A549 (cell line): ENCODE measurements at regions not wholly inside any gene's neighbourhood (a gene's known extent, or its start where the extent isn't known, plus 50 kb on each side); places are given as distances from the start of the nearest gene placed in this dataset.

Experiments
- ATAC-seq, 2 experiments: fragments of 200-7000 bp in 1 of 2; fragments of >200 bp in 1 of 2; cut with Nextera tagmentation in 1 of 2; cut with Tn5 transposase in 1 of 2; 3 replicates each; pipeline versions ENCODE4 v1.8.0 to v1.9.1; 2018 to 2020; ENCODE audit warnings: mild to moderate bottlenecking in 1 of 2, moderate library complexity in 1 of 2
- CTCF ChIA-PET: fragments of 300-600 bp; sonication (Branson Sonifier 250); formaldehyde crosslinking; extraction: SDS; loops from one replicate; lab custom pipeline; 2021; ENCODE audit warnings: antibody characterized with exemption, inconsistent platforms; lab: Yijun Ruan, JAX
- POLR2A ChIA-PET: fragments of 350-600 bp; formaldehyde crosslinking; extraction: SDS; loops from one replicate; lab custom pipeline; 2021; ENCODE audit warnings: antibody characterized with exemption, inconsistent platforms; lab: Yijun Ruan, JAX
- DNase-seq, 2 experiments: peaks; one replicate each; pipeline versions ENCODE4 v3.0.0 to v3.0.0-alpha.2; 2011 to 2016; ENCODE audit warnings: low read depth in 1 of 2, low spot score in 1 of 2
- FAIRE-seq: peaks from 2 replicates; lab custom pipeline; 2011; peaks lifted over from hg19 to GRCh38; lab: Jason Lieb, UNC
- H3K27ac ChIP-seq, 2 experiments: fragments of >200 bp; sonication (Bioruptor Twin); formaldehyde crosslinking; 3 replicates each; pipeline ENCODE4 v1.5.1; 2016 to 2017
- H3K4me1 ChIP-seq: fragments of >200 bp; sonication (Bioruptor Twin); formaldehyde crosslinking; 3 replicates; pipeline ENCODE4 v1.6.1; 2016
- H3K4me2 ChIP-seq: fragments of >200 bp; sonication (Bioruptor Twin); formaldehyde crosslinking; 3 replicates; pipeline ENCODE4 v1.6.1; 2016
- H3K4me3 ChIP-seq: fragments of >200 bp; sonication (Bioruptor Twin); formaldehyde crosslinking; 3 replicates; pipeline ENCODE4 v1.5.1; 2016
- H3K9me3 ChIP-seq: fragments of >200 bp; sonication (Bioruptor Twin); formaldehyde crosslinking; 3 replicates; pipeline ENCODE4 v1.6.1; 2016
- BHLHE40 ChIP-seq: IDR thresholded peaks from 2 replicates; pipeline ENCODE4 v1.6.1; 2012; ENCODE audit warnings: low read depth, low read length, inconsistent platforms
- CEBPB ChIP-seq, 2 experiments: fragments of >200 bp in 1 of 2; sonication (Bioruptor Twin) in 1 of 2; formaldehyde crosslinking in 1 of 2; IDR thresholded peaks; 2 replicates each; pipeline ENCODE4 v1.6.1; 2012 to 2016
- CTCF ChIP-seq: fragments of >200 bp; sonication (Bioruptor Twin); formaldehyde crosslinking; IDR thresholded peaks from 3 replicates; pipeline ENCODE4 v1.5.1; 2016
- EHF ChIP-seq: fragments of 250-450 bp; sonication (Bioruptor Pico); IDR thresholded peaks from 2 replicates; pipeline ENCODE4 v1.5.0; 2020; ENCODE audit warnings: mild to moderate bottlenecking
- ESRRA ChIP-seq: fragments of 150-350 bp; IDR thresholded peaks from 2 replicates; pipeline ENCODE4 v1.6.1; 2014; ENCODE audit warnings: mild to moderate bottlenecking, low read length, borderline replicate concordance
- FOSB ChIP-seq: fragments of 250-450 bp; sonication (Bioruptor Pico); IDR thresholded peaks from 2 replicates; pipeline ENCODE4 v1.5.0; 2020; ENCODE audit warnings: mild to moderate bottlenecking, moderate library complexity
- FOXS1 ChIP-seq: fragments of 250-450 bp; sonication (Bioruptor Pico); IDR thresholded peaks from 2 replicates; pipeline ENCODE4 v1.5.0; 2020; ENCODE audit warnings: mild to moderate bottlenecking, moderate library complexity
- HDAC2 ChIP-seq: fragments of 200-600 bp; sonication (generic); IDR thresholded peaks from 2 replicates; pipeline ENCODE4 v1.6.1; 2016
- HES2 ChIP-seq: fragments of >200 bp; sonication (Bioruptor Twin); formaldehyde crosslinking; IDR thresholded peaks from 2 replicates; pipeline ENCODE4 v1.6.1; 2016
- HOXB13 ChIP-seq: fragments of 250-450 bp; sonication (Bioruptor Pico); IDR thresholded peaks from 2 replicates; pipeline ENCODE4 v1.5.0; 2020; ENCODE audit warnings: low read depth, mild to moderate bottlenecking, moderate library complexity
- JUNB ChIP-seq: fragments of >200 bp; sonication (Bioruptor Twin); formaldehyde crosslinking; IDR thresholded peaks from 2 replicates; pipeline ENCODE4 v1.6.1; 2016
- MAFK ChIP-seq: fragments of 450-650 bp; IDR thresholded peaks from 2 replicates; pipeline ENCODE4 v1.6.1; 2014; ENCODE audit not compliant: partially characterized antibody
- MAX ChIP-seq: IDR thresholded peaks from 2 replicates; pipeline ENCODE4 v1.6.1; 2012
- MAZ ChIP-seq: fragments of 150-350 bp; IDR thresholded peaks from 2 replicates; pipeline ENCODE4 v1.6.1; 2014; ENCODE audit warnings: antibody characterized with exemption, low read depth, low read length, borderline replicate concordance
- NFE2L2 ChIP-seq: fragments of 150-350 bp; conservative IDR thresholded peaks from 2 replicates; pipeline ENCODE4 v1.6.1; 2014; ENCODE audit warnings: low read length
- NPAS2 ChIP-seq: fragments of 250-450 bp; sonication (Bioruptor Pico); IDR thresholded peaks from 2 replicates; pipeline ENCODE4 v1.8.0; 2022; ENCODE audit warnings: mild to moderate bottlenecking, moderate library complexity, borderline replicate concordance
- NR3C1 ChIP-seq: fragments of >200 bp; sonication (Bioruptor Twin); formaldehyde crosslinking; IDR thresholded peaks from 3 replicates; pipeline ENCODE4 v1.6.1; 2017
- POLR2A ChIP-seq: IDR thresholded peaks from 2 replicates; pipeline ENCODE4 v1.6.1; 2012; ENCODE audit warnings: mild to moderate bottlenecking, low read length
- RAD21 ChIP-seq, 2 experiments: fragments of >200 bp in 1 of 2; sonication (Bioruptor Twin) in 1 of 2; formaldehyde crosslinking in 1 of 2; IDR thresholded peaks in 1 of 2; conservative IDR thresholded peaks in 1 of 2; 2 replicates in 1 of 2; 3 replicates in 1 of 2; pipeline ENCODE4 v1.6.1; 2012 to 2018; ENCODE audit warnings: inconsistent platforms in 1 of 2
- RCOR1 ChIP-seq: fragments of 150-350 bp; IDR thresholded peaks from 2 replicates; pipeline ENCODE4 v1.6.1; 2014; ENCODE audit warnings: antibody characterized with exemption, low read length, low read depth
- SMC3 ChIP-seq: fragments of >200 bp; sonication (Bioruptor Twin); formaldehyde crosslinking; IDR thresholded peaks from 3 replicates; pipeline ENCODE4 v1.6.1; 2018; ENCODE audit warnings: inconsistent platforms
- SREBF2 ChIP-seq: fragments of 450-650 bp; IDR thresholded peaks from 2 replicates; pipeline ENCODE4 v1.6.1; 2014; ENCODE audit warnings: mild to moderate bottlenecking, moderate library complexity
- ZC3H11A ChIP-seq: fragments of 450-650 bp; IDR thresholded peaks from 2 replicates; pipeline ENCODE4 v1.6.1; 2014; ENCODE audit warnings: antibody characterized with exemption, mild to moderate bottlenecking
- ZFP36 ChIP-seq: fragments of 450-650 bp; IDR thresholded peaks from 2 replicates; pipeline ENCODE4 v1.6.1; 2014; ENCODE audit warnings: borderline replicate concordance; ENCODE audit not compliant: partially characterized antibody
- ZNF302 ChIP-seq: fragments of 250-450 bp; sonication (Bioruptor Pico); IDR thresholded peaks from 2 replicates; pipeline ENCODE4 v1.9.0; 2021; ENCODE audit warnings: inconsistent platforms, mild to moderate bottlenecking, moderate library complexity
- ZSCAN20 ChIP-seq: fragments of 250-450 bp; sonication (Bioruptor Pico); IDR thresholded peaks from 2 replicates; pipeline ENCODE4 v1.8.0; 2022; ENCODE audit warnings: mild to moderate bottlenecking, moderate library complexity
- WGBS: methylation state at CpG from one replicate; pipeline ENCODE4 v1.1.6; 2017; ENCODE audit errors: missing lambda C conversion rate; 5-methylcytosine and 5-hydroxymethylcytosine counted together
- TF ChIP-seq, protein P1 (sequence below): fragments of >200 bp; sonication (Bioruptor Twin); formaldehyde crosslinking; IDR thresholded peaks from 3 replicates; pipeline ENCODE4 v1.6.1; 2016

DNA sequence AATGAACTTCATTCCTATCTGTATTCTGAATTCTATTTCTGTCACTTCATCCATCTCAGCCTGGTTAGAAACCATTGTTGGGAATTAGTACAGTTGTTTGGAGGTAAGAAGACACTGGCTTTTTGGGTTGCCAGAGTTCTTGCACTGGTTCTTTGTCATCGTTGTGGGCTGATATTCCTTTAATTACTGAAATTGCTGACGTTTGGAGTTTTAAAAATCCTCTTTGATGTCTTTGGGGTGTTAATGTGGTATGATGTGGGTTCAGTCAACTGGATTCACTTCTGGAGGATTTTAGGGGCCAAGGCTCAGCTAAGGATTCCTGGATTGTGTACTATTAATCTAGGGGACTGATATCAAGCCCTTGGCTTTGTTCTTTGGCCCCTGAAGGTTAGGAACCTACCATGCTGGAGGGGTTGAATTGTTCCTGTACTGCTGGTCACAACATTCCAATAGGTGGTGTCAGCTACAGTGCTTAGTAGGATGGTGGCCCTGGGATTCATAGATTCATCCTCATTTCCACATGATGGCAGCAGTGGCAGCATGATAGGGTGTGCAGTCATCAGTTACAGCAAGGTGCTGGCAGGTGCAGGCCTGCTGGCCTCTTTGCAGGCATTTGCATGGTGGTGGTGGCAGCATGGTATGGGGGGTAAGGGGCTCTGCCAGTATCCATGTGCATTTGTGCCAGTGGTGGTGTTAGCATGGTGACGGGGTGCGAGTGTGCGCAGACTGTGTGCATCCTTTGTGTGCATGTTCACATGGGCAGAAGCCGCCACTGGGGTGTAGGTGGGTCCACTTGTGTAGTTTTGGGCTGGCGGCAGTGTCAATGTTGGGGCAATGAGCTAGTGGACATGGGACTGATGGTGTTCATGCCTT, 301.3 kb downstream of the TEX13C start:
- ATAC-seq (no peak), DNase-seq (no peak), FAIRE-seq (no peak)
- no peak overlapping the region for H3K4me3 ChIP-seq
- no peaks in the 10 kb centered on the region for H3K4me1 ChIP-seq
- H3K27ac ChIP-seq, result no peak overlapping the region
- TF ChIP-seq MAFK (peak; percentile 51), ESRRA (no peak), SMC3 (no peak)
- ChIA-PET CTCF (no interaction called here), POLR2A (no interaction called here)
- no peak overlapping the region for H3K4me2 ChIP-seq
- WGBS, result 27% methylated on average over 4 of the region's 7 CpGs
- H3K9me3 ChIP-seq, result no peaks in the 10 kb centered on the region

DNA sequence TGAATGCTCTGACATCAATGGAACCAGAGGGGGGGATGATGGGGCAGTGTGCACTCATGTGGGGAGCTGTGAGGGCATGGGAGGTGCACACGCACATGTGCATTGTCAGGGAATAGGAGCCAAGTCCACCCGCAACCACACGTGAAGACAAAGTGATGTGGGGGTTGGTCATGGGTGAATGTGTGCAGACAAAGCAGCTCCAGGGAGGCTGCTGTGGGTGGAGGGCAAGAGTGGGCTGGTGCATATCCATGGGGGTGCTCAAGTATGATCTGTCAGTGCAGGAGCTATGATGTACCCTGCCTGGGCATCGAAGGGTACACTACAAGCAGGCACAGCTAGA, 301.9 kb downstream of the TEX13C start:
- CTCF ChIA-PET, result no interaction called here
- Histone ChIP-seq H3K4me2 (no peak overlapping the region), H3K4me1 (no peaks in the 10 kb centered on the region), H3K27ac (no peak overlapping the region)
- no peak for TF ChIP-seq HOXB13 (CRISPR knock-in tag)
- TF ChIP-seq, protein P1, sequence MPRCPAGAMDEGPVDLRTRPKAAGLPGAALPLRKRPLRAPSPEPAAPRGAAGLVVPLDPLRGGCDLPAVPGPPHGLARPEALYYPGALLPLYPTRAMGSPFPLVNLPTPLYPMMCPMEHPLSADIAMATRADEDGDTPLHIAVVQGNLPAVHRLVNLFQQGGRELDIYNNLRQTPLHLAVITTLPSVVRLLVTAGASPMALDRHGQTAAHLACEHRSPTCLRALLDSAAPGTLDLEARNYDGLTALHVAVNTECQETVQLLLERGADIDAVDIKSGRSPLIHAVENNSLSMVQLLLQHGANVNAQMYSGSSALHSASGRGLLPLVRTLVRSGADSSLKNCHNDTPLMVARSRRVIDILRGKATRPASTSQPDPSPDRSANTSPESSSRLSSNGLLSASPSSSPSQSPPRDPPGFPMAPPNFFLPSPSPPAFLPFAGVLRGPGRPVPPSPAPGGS, result no peak
- no peak for TF ChIP-seq NPAS2 (CRISPR knock-in tag)
- no peak for TF ChIP-seq MAFK
- no peak for TF ChIP-seq ZSCAN20 (CRISPR knock-in tag)
- TF ChIP-seq CTCF, result no peak
- TF ChIP-seq MAX, result no peak
- no peak for TF ChIP-seq BHLHE40
- no peak for TF ChIP-seq HDAC2
- no peak for TF ChIP-seq MAZ
- no peak for TF ChIP-seq ZC3H11A
- no peak for TF ChIP-seq JUNB
- TF ChIP-seq, all 56 proteins: peak for 0
- WGBS, result 47% methylated on average over 4 of the region's 4 CpGs
- DNase-seq, result no peak
- no peak for ATAC-seq
- FAIRE-seq, result no peak
- no peaks in the 10 kb centered on the region for H3K9me3 ChIP-seq
- POLR2A ChIA-PET, result no interaction called here
- no peak overlapping the region for H3K4me3 ChIP-seq

GRCh38 chrX:125622899-125623298, 303.2 kb downstream of the TEX13C start:
- no peak overlapping the region for H3K27ac ChIP-seq
- H3K4me2 ChIP-seq, result no peak overlapping the region
- POLR2A ChIA-PET, result no interaction called here
- no peaks in the 10 kb centered on the region for H3K4me1 ChIP-seq
- no peak for ATAC-seq
- H3K9me3 ChIP-seq, result no peaks in the 10 kb centered on the region
- peak; percentile 23 for FAIRE-seq
- no peak for DNase-seq
- CTCF ChIA-PET, result no interaction called here
- 4% methylated on average over 2 of the region's 2 CpGs for WGBS
- TF ChIP-seq CEBPB (IDR thresholded peaks at IDR 0.05) (no peak), RAD21 (conservative IDR thresholded peaks at IDR 0.05 in 1 of 2, IDR thresholded peaks at IDR 0.05 in 1 of 2) (no peak), NFE2L2 (no peak), RCOR1 (no peak), HES2 (no peak), ZNF302 (no peak), MAX (no peak), FOXS1 (CRISPR knock-in tag) (no peak), POLR2A (no peak), EHF (CRISPR knock-in tag) (no peak), NPAS2 (CRISPR knock-in tag) (no peak), HOXB13 (CRISPR knock-in tag) (no peak), SREBF2 (no peak), FOSB (no peak), ZFP36 (no peak), NR3C1 (no peak)
- TF ChIP-seq, all 56 proteins: peak for 0
- no peak overlapping the region for H3K4me3 ChIP-seq
